ENCODE measurements at regions not wholly inside any gene's neighbourhood (a gene's known extent, or its start where the extent isn't known, plus 50 kb on each side); places are given as distances from the start of the nearest gene placed in this dataset.
"Not testable (repeated sequence)": the region's sequence is repeated elsewhere in the genome, so short reads cannot be mapped to it uniquely, and the experiment has no call there.

- no peaks in the 10 kb centered on the region for H3K9me3 ChIP-seq (ENCODE audit: control insufficient read depth in 2 of 2, insufficient read depth in 1 of 2, low read depth in 1 of 2, low read length in 1 of 2)
- no peaks in the 10 kb centered on the region for H3K36me3 ChIP-seq (ENCODE audit: control insufficient read depth in 2 of 2, insufficient read depth in 2 of 2, low read length in 1 of 2)
- no peaks in the 10 kb centered on the region for H3K27me3 ChIP-seq (ENCODE audit: control insufficient read depth in 1 of 2, insufficient read depth in 2 of 2, low read length in 2 of 2)
- no peaks in the 10 kb centered on the region for H3K4me1 ChIP-seq (ENCODE audit: control insufficient read depth in 2 of 2, insufficient read depth in 2 of 2, low read length in 1 of 2)
- H3K4me3 ChIP-seq (ENCODE audit: low read depth in 1 of 2, low read length in 2 of 2): no peak overlapping the region
- H3K27ac ChIP-seq (ENCODE audit: low read depth in 2 of 2, low read length in 1 of 2): no peak overlapping the region
- WGBS, 2 donors: 88 to 93% methylated on average over 2 of the region's 2 CpGs
Observed at GRCh38 chr1:81288689-81289088, 512.0 kb upstream of the ADGRL2 start.

- Histone ChIP-seq H3K36me3 (ENCODE audit: control insufficient read depth in 2 of 2, insufficient read depth in 2 of 2, low read length in 1 of 2) (no peaks in the 10 kb centered on the region), H3K4me1 (ENCODE audit: control insufficient read depth in 2 of 2, insufficient read depth in 2 of 2, low read length in 1 of 2) (no peaks in the 10 kb centered on the region), H3K27ac (ENCODE audit: low read depth in 2 of 2, low read length in 1 of 2) (no peak overlapping the region), H3K27me3 (ENCODE audit: control insufficient read depth in 1 of 2, insufficient read depth in 2 of 2, low read length in 2 of 2) (no peaks in the 10 kb centered on the region), H3K4me3 (ENCODE audit: low read depth in 1 of 2, low read length in 2 of 2) (no peak overlapping the region), H3K9me3 (ENCODE audit: control insufficient read depth in 2 of 2, insufficient read depth in 1 of 2, low read depth in 1 of 2, low read length in 1 of 2) (no peaks in the 10 kb centered on the region)
- 46 to 64% methylated on average over 2 of the region's 2 CpGs for WGBS, 2 donors
Observed at GRCh38 chr1:81287411-81288080, 513.2 kb upstream of the ADGRL2 start.

- Histone ChIP-seq H3K9me3 (ENCODE audit: control insufficient read depth in 2 of 2, insufficient read depth in 1 of 2, low read depth in 1 of 2, low read length in 1 of 2) (no peaks in the 10 kb centered on the region), H3K4me3 (ENCODE audit: low read depth in 1 of 2, low read length in 2 of 2) (no peak overlapping the region), H3K27me3 (ENCODE audit: control insufficient read depth in 1 of 2, insufficient read depth in 2 of 2, low read length in 2 of 2) (no peaks in the 10 kb centered on the region), H3K36me3 (ENCODE audit: control insufficient read depth in 2 of 2, insufficient read depth in 2 of 2, low read length in 1 of 2) (no peaks in the 10 kb centered on the region), H3K4me1 (ENCODE audit: control insufficient read depth in 2 of 2, insufficient read depth in 2 of 2, low read length in 1 of 2) (no peaks in the 10 kb centered on the region), H3K27ac (ENCODE audit: low read depth in 2 of 2, low read length in 1 of 2) (no peak overlapping the region)
- WGBS, 2 donors: 89 to 91% methylated on average over 2 of the region's 2 CpGs
Observed at GRCh38 chr1:81270051-81270450, 530.7 kb upstream of the ADGRL2 start.

GRCh38 chr1:81264976-81265375, 535.8 kb upstream of the ADGRL2 start:
- 73 to 74% methylated on average over 3 of the region's 3 CpGs for WGBS, 2 donors
- Histone ChIP-seq H3K27me3 (ENCODE audit: control insufficient read depth in 1 of 2, insufficient read depth in 2 of 2, low read length in 2 of 2) (no peaks in the 10 kb centered on the region), H3K4me3 (ENCODE audit: low read depth in 1 of 2, low read length in 2 of 2) (no peak overlapping the region)

GRCh38 chr1:81259625-81260411, 540.9 kb upstream of the ADGRL2 start:
- H3K4me3 ChIP-seq (ENCODE audit: low read depth in 1 of 2, low read length in 2 of 2): no peak overlapping the region
- 84 to 88% methylated on average over 6 of the region's 6 CpGs for WGBS, 2 donors
- no peaks in the 10 kb centered on the region for H3K27me3 ChIP-seq (ENCODE audit: control insufficient read depth in 1 of 2, insufficient read depth in 2 of 2, low read length in 2 of 2)
- no peaks in the 10 kb centered on the region for H3K36me3 ChIP-seq (ENCODE audit: control insufficient read depth in 2 of 2, insufficient read depth in 2 of 2, low read length in 1 of 2)
- H3K27ac ChIP-seq (ENCODE audit: low read depth in 2 of 2, low read length in 1 of 2): no peak overlapping the region
- H3K9me3 ChIP-seq (ENCODE audit: control insufficient read depth in 2 of 2, insufficient read depth in 1 of 2, low read depth in 1 of 2, low read length in 1 of 2): no peaks in the 10 kb centered on the region
- no peaks in the 10 kb centered on the region for H3K4me1 ChIP-seq (ENCODE audit: control insufficient read depth in 2 of 2, insufficient read depth in 2 of 2, low read length in 1 of 2)

More at GRCh38 chr1:81264976-81265375, 535.8 kb upstream of the ADGRL2 start:
- Histone ChIP-seq H3K36me3 (ENCODE audit: control insufficient read depth in 2 of 2, insufficient read depth in 2 of 2, low read length in 1 of 2) (no peaks in the 10 kb centered on the region), H3K9me3 (ENCODE audit: control insufficient read depth in 2 of 2, insufficient read depth in 1 of 2, low read depth in 1 of 2, low read length in 1 of 2) (no peaks in the 10 kb centered on the region), H3K4me1 (ENCODE audit: control insufficient read depth in 2 of 2, insufficient read depth in 2 of 2, low read length in 1 of 2) (no peaks in the 10 kb centered on the region), H3K27ac (ENCODE audit: low read depth in 2 of 2, low read length in 1 of 2) (no peak overlapping the region)

GRCh38 chr1:81254560-81254959, 546.2 kb upstream of the ADGRL2 start:
- Histone ChIP-seq H3K4me3 (ENCODE audit: low read depth in 1 of 2, low read length in 2 of 2) (no peak overlapping the region), H3K36me3 (ENCODE audit: control insufficient read depth in 2 of 2, insufficient read depth in 2 of 2, low read length in 1 of 2) (no peaks in the 10 kb centered on the region), H3K27ac (ENCODE audit: low read depth in 2 of 2, low read length in 1 of 2) (no peak overlapping the region), H3K9me3 (ENCODE audit: control insufficient read depth in 2 of 2, insufficient read depth in 1 of 2, low read depth in 1 of 2, low read length in 1 of 2) (no peaks in the 10 kb centered on the region), H3K4me1 (ENCODE audit: control insufficient read depth in 2 of 2, insufficient read depth in 2 of 2, low read length in 1 of 2) (no peaks in the 10 kb centered on the region), H3K27me3 (ENCODE audit: control insufficient read depth in 1 of 2, insufficient read depth in 2 of 2, low read length in 2 of 2) (no peaks in the 10 kb centered on the region)
- WGBS, 2 donors: 87 to 88% methylated on average over 2 of the region's 2 CpGs

- 89 to 94% methylated on average over 2 of the region's 2 CpGs for WGBS, 2 donors
Observed at GRCh38 chr1:81254068-81254467, 546.7 kb upstream of the ADGRL2 start.

GRCh38 chr1:81252471-81253151, 548.1 kb upstream of the ADGRL2 start:
- no peak overlapping the region for H3K27ac ChIP-seq (ENCODE audit: low read depth in 2 of 2, low read length in 1 of 2)
- H3K4me1 ChIP-seq (ENCODE audit: control insufficient read depth in 2 of 2, insufficient read depth in 2 of 2, low read length in 1 of 2): no peaks in the 10 kb centered on the region
- H3K9me3 ChIP-seq (ENCODE audit: control insufficient read depth in 2 of 2, insufficient read depth in 1 of 2, low read depth in 1 of 2, low read length in 1 of 2): no peaks in the 10 kb centered on the region
- H3K4me3 ChIP-seq (ENCODE audit: low read depth in 1 of 2, low read length in 2 of 2): no peak overlapping the region
- H3K36me3 ChIP-seq (ENCODE audit: control insufficient read depth in 2 of 2, insufficient read depth in 2 of 2, low read length in 1 of 2): no peaks in the 10 kb centered on the region
- H3K27me3 ChIP-seq (ENCODE audit: control insufficient read depth in 1 of 2, insufficient read depth in 2 of 2, low read length in 2 of 2): no peaks in the 10 kb centered on the region

More at GRCh38 chr1:81254068-81254467, 546.7 kb upstream of the ADGRL2 start:
- H3K27me3 ChIP-seq (ENCODE audit: control insufficient read depth in 1 of 2, insufficient read depth in 2 of 2, low read length in 2 of 2): no peaks in the 10 kb centered on the region
- no peak overlapping the region for H3K27ac ChIP-seq (ENCODE audit: low read depth in 2 of 2, low read length in 1 of 2)
- H3K36me3 ChIP-seq (ENCODE audit: control insufficient read depth in 2 of 2, insufficient read depth in 2 of 2, low read length in 1 of 2): no peaks in the 10 kb centered on the region
- H3K4me3 ChIP-seq (ENCODE audit: low read depth in 1 of 2, low read length in 2 of 2): no peak overlapping the region
- no peaks in the 10 kb centered on the region for H3K9me3 ChIP-seq (ENCODE audit: control insufficient read depth in 2 of 2, insufficient read depth in 1 of 2, low read depth in 1 of 2, low read length in 1 of 2)
- H3K4me1 ChIP-seq (ENCODE audit: control insufficient read depth in 2 of 2, insufficient read depth in 2 of 2, low read length in 1 of 2): no peaks in the 10 kb centered on the region

GRCh38 chr1:81250825-81251224, 549.9 kb upstream of the ADGRL2 start:
- H3K36me3 ChIP-seq (ENCODE audit: control insufficient read depth in 2 of 2, insufficient read depth in 2 of 2, low read length in 1 of 2); H3K4me1 ChIP-seq (ENCODE audit: control insufficient read depth in 2 of 2, insufficient read depth in 2 of 2, low read length in 1 of 2); H3K9me3 ChIP-seq (ENCODE audit: control insufficient read depth in 2 of 2, insufficient read depth in 1 of 2, low read depth in 1 of 2, low read length in 1 of 2); H3K27me3 ChIP-seq (ENCODE audit: control insufficient read depth in 1 of 2, insufficient read depth in 2 of 2, low read length in 2 of 2); H3K4me3 ChIP-seq (ENCODE audit: low read depth in 1 of 2, low read length in 2 of 2); H3K27ac ChIP-seq (ENCODE audit: low read depth in 2 of 2, low read length in 1 of 2): not testable (repeated sequence)
- WGBS, 2 donors: 79 to 85% methylated on average over 4 of the region's 5 CpGs

Data from esophagus (tissue), 2 donors.